Hepatocyte (in vitro differentiated cells): ENCODE measurements at regions not wholly inside any gene's neighbourhood (a gene's known extent, or its start where the extent isn't known, plus 50 kb on each side); places are given as distances from the start of the nearest gene placed in this dataset.

ENCODE experiments used
- DNase-seq: peaks from one replicate; pipeline ENCODE4 v3.0.0-alpha.2; 2016; ENCODE audit warnings: low spot score
- H2AFZ ChIP-seq: fragments of 200-600 bp; sonication (generic); 2 replicates; pipeline ENCODE4 v1.6.0; 2016; ENCODE audit warnings: antibody characterized with exemption, mild to moderate bottlenecking
- H3K27ac ChIP-seq: fragments of 200-600 bp; sonication (generic); 2 replicates; pipeline ENCODE4 v1.5.1; 2016; ENCODE audit warnings: mild to moderate bottlenecking
- H3K27me3 ChIP-seq: fragments of 200-600 bp; sonication (generic); 2 replicates; pipeline ENCODE4 v1.6.1; 2016
- H3K36me3 ChIP-seq: fragments of 200-600 bp; sonication (generic); replicated peaks from 2 replicates; pipeline ENCODE4 v1.5.1; 2016; ENCODE audit warnings: low read depth; ENCODE audit not compliant: insufficient read depth
- H3K4me1 ChIP-seq: fragments of 200-600 bp; sonication (generic); 2 replicates; pipeline ENCODE4 v1.5.1; 2016; ENCODE audit warnings: mild to moderate bottlenecking, moderate library complexity; ENCODE audit not compliant: insufficient read depth
- H3K4me2 ChIP-seq: fragments of 200-600 bp; sonication (generic); 2 replicates; pipeline ENCODE4 v1.6.0; 2016
- H3K4me3 ChIP-seq: fragments of 200-600 bp; sonication (generic); 2 replicates; pipeline ENCODE4 v1.5.1; 2016; ENCODE audit warnings: mild to moderate bottlenecking
- H3K79me2 ChIP-seq: fragments of 200-600 bp; sonication (generic); 2 replicates; pipeline ENCODE4 v1.6.0; 2017; ENCODE audit warnings: mild to moderate bottlenecking
- H3K9me2 ChIP-seq: fragments of 200-600 bp; sonication (generic); replicated peaks from 2 replicates; pipeline ENCODE4 v1.6.0; 2017; ENCODE audit warnings: mild to moderate bottlenecking; ENCODE audit not compliant: insufficient read depth
- H3K9me3 ChIP-seq: fragments of 200-600 bp; sonication (generic); 2 replicates; pipeline ENCODE4 v1.5.1; 2016; ENCODE audit warnings: low read depth, mild to moderate bottlenecking
- H4K20me1 ChIP-seq: fragments of 200-600 bp; sonication (generic); 2 replicates; pipeline ENCODE4 v1.6.0; 2016; ENCODE audit warnings: mild to moderate bottlenecking; ENCODE audit not compliant: insufficient read depth, poor library complexity, severe bottlenecking
- EZH2 ChIP-seq: fragments of 200-600 bp; sonication (generic); IDR thresholded peaks from 2 replicates; pipeline ENCODE4 v1.6.1; 2016; ENCODE audit warnings: antibody characterized with exemption, mild to moderate bottlenecking, borderline replicate concordance
- EZH2phosphoT487 ChIP-seq: fragments of 200-600 bp; sonication (generic); IDR thresholded peaks from one replicate; pipeline ENCODE4 v1.6.1; 2018; ENCODE audit warnings: antibody characterized with exemption, mild to moderate bottlenecking, low read depth, moderate library complexity; ENCODE audit not compliant: unreplicated experiment, severe bottlenecking
- WGBS: methylation state at CpG from one replicate; pipeline ENCODE4 v1.1.6; 2016; ENCODE audit warnings: low lambda C conversion rate; ENCODE audit errors: missing lambda C conversion rate; 5-methylcytosine and 5-hydroxymethylcytosine counted together
- TF ChIP-seq, protein P1 (sequence below): fragments of 200-600 bp; sonication (generic); IDR thresholded peaks from 2 replicates; pipeline ENCODE4 v1.5.1; 2016; ENCODE audit warnings: antibody characterized with exemption, mild to moderate bottlenecking; ENCODE audit not compliant: poor library complexity

DNA sequence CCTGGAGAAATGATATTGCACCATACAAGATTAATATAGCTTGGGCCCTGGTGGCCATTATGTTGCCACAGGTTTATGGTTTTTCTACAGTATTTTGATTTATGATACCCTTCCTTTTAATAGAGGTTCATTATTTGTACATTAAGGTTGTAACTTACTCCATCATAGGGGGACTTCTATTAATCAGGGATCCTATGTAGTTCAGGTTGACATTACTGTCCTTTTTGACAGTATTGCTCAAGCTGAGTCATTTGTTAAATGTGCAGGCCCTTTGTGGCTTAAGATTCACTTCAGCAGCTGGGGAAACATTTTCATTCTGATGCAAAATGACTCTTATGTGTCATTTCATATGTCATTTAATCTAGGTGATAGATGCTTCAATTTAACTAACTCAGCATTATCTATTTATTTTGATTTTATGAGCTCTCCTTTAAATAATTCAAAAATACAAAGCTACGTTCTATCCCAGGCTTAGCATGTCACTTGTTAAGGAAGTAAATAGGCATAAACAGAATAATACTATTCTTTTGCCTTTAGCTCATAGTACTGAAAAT lies 686.9 kb upstream of the NCAM2 start:
- Histone ChIP-seq H2AFZ (no peak overlapping the region), H3K79me2 (no peaks in the 10 kb centered on the region), H3K4me2 (no peak overlapping the region), H4K20me1 (no peaks in the 10 kb centered on the region), H3K27ac (no peak overlapping the region), H3K9me3 (no peaks in the 10 kb centered on the region), H3K36me3 (no peaks in the 10 kb centered on the region), H3K4me1 (no peaks in the 10 kb centered on the region), H3K4me3 (no peak overlapping the region), H3K27me3 (no peaks in the 10 kb centered on the region), H3K9me2 (no peaks in the 10 kb centered on the region)
- TF ChIP-seq, protein P1, sequence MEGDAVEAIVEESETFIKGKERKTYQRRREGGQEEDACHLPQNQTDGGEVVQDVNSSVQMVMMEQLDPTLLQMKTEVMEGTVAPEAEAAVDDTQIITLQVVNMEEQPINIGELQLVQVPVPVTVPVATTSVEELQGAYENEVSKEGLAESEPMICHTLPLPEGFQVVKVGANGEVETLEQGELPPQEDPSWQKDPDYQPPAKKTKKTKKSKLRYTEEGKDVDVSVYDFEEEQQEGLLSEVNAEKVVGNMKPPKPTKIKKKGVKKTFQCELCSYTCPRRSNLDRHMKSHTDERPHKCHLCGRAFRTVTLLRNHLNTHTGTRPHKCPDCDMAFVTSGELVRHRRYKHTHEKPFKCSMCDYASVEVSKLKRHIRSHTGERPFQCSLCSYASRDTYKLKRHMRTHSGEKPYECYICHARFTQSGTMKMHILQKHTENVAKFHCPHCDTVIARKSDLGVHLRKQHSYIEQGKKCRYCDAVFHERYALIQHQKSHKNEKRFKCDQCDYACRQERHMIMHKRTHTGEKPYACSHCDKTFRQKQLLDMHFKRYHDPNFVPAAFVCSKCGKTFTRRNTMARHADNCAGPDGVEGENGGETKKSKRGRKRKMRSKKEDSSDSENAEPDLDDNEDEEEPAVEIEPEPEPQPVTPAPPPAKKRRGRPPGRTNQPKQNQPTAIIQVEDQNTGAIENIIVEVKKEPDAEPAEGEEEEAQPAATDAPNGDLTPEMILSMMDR: no peak
- no peak for TF ChIP-seq EZH2phosphoT487
- TF ChIP-seq EZH2: no peak
- WGBS: 72% methylated on average over 1 of the region's 1 CpG
- no peak for DNase-seq

- H3K4me2 ChIP-seq: no peak overlapping the region
- no peak overlapping the region for H3K27ac ChIP-seq
- TF ChIP-seq, protein P1: no peak
- TF ChIP-seq EZH2phosphoT487: no peak
- TF ChIP-seq EZH2: no peak
- H2AFZ ChIP-seq: no peak overlapping the region
- DNase-seq: no peak
- no peaks in the 10 kb centered on the region for H3K4me1 ChIP-seq
- H4K20me1 ChIP-seq: no peaks in the 10 kb centered on the region
- H3K79me2 ChIP-seq: no peaks in the 10 kb centered on the region
- no peak overlapping the region for H3K4me3 ChIP-seq
- no peaks in the 10 kb centered on the region for H3K9me2 ChIP-seq
- WGBS: 89% methylated on average over 3 of the region's 3 CpGs
- no peaks in the 10 kb centered on the region for H3K36me3 ChIP-seq
- H3K9me3 ChIP-seq: no peaks in the 10 kb centered on the region
- H3K27me3 ChIP-seq: no peaks in the 10 kb centered on the region
Observed at GRCh38 chr21:20313013-20313412, 685.2 kb upstream of the NCAM2 start.

DNA sequence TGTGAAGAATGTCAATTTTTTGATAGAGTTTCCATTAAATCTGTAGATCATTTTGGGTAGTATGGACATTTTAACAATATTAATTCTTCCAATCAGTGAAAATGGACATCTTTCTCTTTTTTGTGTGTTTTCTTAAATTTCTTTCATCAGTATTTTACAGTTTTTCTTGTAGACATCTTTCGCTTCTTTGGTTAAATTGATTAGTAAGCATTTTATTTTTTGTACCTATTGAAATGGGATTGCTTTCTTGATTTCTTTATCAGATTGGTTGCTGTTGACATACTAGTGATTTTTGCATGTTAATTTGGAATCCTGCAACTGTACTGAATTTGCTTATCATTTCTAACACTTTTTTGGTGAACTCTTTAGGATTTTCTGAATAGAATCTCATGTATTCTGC lies 683.2 kb upstream of the NCAM2 start:
- Histone ChIP-seq H3K36me3 (no peaks in the 10 kb centered on the region), H3K79me2 (no peaks in the 10 kb centered on the region), H4K20me1 (no peaks in the 10 kb centered on the region), H3K27ac (no peak overlapping the region), H2AFZ (no peak overlapping the region), H3K4me1 (no peaks in the 10 kb centered on the region), H3K9me3 (no peaks in the 10 kb centered on the region), H3K4me2 (no peak overlapping the region), H3K9me2 (no peaks in the 10 kb centered on the region), H3K27me3 (no peaks in the 10 kb centered on the region), H3K4me3 (no peak overlapping the region)
- DNase-seq: no peak
- WGBS: 93% methylated on average over 1 of the region's 1 CpG
- TF ChIP-seq, protein P1: no peak
- no peak for TF ChIP-seq EZH2phosphoT487
- TF ChIP-seq EZH2: no peak

- WGBS: 92% methylated on average over 6 of the region's 6 CpGs
- Histone ChIP-seq H3K27me3 (no peaks in the 10 kb centered on the region), H3K9me2 (no peaks in the 10 kb centered on the region), H3K4me1 (no peaks in the 10 kb centered on the region), H3K4me2 (no peak overlapping the region), H3K36me3 (no peaks in the 10 kb centered on the region), H3K9me3 (no peaks in the 10 kb centered on the region), H2AFZ (no peak overlapping the region), H3K4me3 (no peak overlapping the region), H4K20me1 (no peaks in the 10 kb centered on the region), H3K27ac (no peak overlapping the region), H3K79me2 (no peaks in the 10 kb centered on the region)
- TF ChIP-seq EZH2: no peak
- TF ChIP-seq, protein P1: no peak
- no peak for TF ChIP-seq EZH2phosphoT487
- DNase-seq: no peak
Observed at GRCh38 chr21:20329636-20330035, 668.6 kb upstream of the NCAM2 start.
